ENCODE measurements at regions not wholly inside any gene's neighbourhood (a gene's known extent, or its start where the extent isn't known, plus 50 kb on each side); places are given as distances from the start of the nearest gene placed in this dataset.

DNA sequence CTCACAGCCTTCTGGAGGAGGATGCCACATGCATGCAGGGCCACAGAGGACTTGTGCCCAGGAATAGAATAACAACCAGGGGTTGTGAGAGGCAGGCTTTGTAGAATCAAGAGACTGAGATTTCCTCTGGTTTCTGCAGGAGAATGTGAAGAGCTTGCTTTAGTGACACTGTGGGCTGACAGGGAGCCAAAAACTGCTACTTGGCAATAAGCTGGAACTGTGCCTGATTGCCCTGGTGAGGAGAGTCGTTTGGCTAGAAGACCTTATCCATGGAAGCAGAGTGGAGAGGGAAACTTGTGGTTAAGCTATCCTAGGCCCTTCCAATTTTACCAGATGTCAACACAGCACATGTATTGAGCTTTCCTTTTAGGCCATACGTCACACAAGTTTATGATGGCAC is 902.1 kb downstream of the MRPL39 start (continued):
- TF ChIP-seq, protein P1, sequence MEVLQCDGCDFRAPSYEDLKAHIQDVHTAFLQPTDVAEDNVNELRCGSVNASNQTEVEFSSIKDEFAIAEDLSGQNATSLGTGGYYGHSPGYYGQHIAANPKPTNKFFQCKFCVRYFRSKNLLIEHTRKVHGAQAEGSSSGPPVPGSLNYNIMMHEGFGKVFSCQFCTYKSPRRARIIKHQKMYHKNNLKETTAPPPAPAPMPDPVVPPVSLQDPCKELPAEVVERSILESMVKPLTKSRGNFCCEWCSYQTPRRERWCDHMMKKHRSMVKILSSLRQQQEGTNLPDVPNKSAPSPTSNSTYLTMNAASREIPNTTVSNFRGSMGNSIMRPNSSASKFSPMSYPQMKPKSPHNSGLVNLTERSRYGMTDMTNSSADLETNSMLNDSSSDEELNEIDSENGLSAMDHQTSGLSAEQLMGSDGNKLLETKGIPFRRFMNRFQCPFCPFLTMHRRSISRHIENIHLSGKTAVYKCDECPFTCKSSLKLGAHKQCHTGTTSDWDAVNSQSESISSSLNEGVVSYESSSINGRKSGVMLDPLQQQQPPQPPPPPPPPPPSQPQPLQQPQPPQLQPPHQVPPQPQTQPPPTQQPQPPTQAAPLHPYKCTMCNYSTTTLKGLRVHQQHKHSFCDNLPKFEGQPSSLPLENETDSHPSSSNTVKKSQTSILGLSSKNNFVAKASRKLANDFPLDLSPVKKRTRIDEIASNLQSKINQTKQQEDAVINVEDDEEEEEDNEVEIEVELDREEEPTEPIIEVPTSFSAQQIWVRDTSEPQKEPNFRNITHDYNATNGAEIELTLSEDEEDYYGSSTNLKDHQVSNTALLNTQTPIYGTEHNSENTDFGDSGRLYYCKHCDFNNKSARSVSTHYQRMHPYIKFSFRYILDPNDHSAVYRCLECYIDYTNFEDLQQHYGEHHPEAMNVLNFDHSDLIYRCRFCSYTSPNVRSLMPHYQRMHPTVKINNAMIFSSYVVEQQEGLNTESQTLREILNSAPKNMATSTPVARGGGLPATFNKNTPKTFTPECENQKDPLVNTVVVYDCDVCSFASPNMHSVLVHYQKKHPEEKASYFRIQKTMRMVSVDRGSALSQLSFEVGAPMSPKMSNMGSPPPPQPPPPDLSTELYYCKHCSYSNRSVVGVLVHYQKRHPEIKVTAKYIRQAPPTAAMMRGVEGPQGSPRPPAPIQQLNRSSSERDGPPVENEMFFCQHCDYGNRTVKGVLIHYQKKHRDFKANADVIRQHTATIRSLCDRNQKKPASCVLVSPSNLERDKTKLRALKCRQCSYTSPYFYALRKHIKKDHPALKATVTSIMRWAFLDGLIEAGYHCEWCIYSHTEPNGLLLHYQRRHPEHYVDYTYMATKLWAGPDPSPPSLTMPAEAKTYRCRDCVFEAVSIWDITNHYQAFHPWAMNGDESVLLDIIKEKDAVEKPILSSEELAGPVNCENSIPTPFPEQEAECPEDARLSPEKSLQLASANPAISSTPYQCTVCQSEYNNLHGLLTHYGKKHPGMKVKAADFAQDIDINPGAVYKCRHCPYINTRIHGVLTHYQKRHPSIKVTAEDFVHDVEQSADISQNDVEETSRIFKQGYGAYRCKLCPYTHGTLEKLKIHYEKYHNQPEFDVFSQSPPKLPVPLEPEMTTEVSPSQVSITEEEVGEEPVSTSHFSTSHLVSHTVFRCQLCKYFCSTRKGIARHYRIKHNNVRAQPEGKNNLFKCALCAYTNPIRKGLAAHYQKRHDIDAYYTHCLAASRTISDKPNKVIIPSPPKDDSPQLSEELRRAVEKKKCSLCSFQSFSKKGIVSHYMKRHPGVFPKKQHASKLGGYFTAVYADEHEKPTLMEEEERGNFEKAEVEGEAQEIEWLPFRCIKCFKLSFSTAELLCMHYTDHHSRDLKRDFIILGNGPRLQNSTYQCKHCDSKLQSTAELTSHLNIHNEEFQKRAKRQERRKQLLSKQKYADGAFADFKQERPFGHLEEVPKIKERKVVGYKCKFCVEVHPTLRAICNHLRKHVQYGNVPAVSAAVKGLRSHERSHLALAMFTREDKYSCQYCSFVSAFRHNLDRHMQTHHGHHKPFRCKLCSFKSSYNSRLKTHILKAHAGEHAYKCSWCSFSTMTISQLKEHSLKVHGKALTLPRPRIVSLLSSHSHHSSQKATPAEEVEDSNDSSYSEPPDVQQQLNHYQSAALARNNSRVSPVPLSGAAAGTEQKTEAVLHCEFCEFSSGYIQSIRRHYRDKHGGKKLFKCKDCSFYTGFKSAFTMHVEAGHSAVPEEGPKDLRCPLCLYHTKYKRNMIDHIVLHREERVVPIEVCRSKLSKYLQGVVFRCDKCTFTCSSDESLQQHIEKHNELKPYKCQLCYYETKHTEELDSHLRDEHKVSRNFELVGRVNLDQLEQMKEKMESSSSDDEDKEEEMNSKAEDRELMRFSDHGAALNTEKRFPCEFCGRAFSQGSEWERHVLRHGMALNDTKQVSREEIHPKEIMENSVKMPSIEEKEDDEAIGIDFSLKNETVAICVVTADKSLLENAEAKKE (CRISPR knock-in tag; IDR thresholded peaks at IDR 0.05) = no peak
- TF ChIP-seq EZH2phosphoT487 (IDR thresholded peaks at IDR 0.05; ENCODE audit: unreplicated experiment) (no peak), ZNF331 (CRISPR knock-in tag; IDR thresholded peaks at IDR 0.05; ENCODE audit: low read depth) (no peak), ZNF114 (CRISPR knock-in tag; IDR thresholded peaks at IDR 0.05) (no peak), STAT1 (IDR thresholded peaks at IDR 0.05; ENCODE audit: unreplicated experiment) (no peak), CTCF (conservative IDR thresholded peaks at IDR 0.05; ENCODE audit: low read depth in 2 of 2) (no peak), JUNB (IDR thresholded peaks at IDR 0.05; ENCODE audit: unreplicated experiment) (no peak), POLR2AphosphoS5 (IDR thresholded peaks at IDR 0.05; ENCODE audit: low read depth) (no peak), CREB1 (CRISPR knock-in tag; IDR thresholded peaks at IDR 0.05; ENCODE audit: low read depth) (no peak)

GRCh38 chr21:24693779-24694178 is 913.5 kb downstream of the MRPL39 start:
- no peaks in the 10 kb centered on the region for H3K27me3 ChIP-seq (ENCODE audit: insufficient read depth)
- H3K9me2 ChIP-seq (ENCODE audit: insufficient read depth) = no peaks in the 10 kb centered on the region
- no peak for ATAC-seq
- no peak for TF ChIP-seq ZNF331 (CRISPR knock-in tag; IDR thresholded peaks at IDR 0.05; ENCODE audit: low read depth)
- TF ChIP-seq, protein P2, sequence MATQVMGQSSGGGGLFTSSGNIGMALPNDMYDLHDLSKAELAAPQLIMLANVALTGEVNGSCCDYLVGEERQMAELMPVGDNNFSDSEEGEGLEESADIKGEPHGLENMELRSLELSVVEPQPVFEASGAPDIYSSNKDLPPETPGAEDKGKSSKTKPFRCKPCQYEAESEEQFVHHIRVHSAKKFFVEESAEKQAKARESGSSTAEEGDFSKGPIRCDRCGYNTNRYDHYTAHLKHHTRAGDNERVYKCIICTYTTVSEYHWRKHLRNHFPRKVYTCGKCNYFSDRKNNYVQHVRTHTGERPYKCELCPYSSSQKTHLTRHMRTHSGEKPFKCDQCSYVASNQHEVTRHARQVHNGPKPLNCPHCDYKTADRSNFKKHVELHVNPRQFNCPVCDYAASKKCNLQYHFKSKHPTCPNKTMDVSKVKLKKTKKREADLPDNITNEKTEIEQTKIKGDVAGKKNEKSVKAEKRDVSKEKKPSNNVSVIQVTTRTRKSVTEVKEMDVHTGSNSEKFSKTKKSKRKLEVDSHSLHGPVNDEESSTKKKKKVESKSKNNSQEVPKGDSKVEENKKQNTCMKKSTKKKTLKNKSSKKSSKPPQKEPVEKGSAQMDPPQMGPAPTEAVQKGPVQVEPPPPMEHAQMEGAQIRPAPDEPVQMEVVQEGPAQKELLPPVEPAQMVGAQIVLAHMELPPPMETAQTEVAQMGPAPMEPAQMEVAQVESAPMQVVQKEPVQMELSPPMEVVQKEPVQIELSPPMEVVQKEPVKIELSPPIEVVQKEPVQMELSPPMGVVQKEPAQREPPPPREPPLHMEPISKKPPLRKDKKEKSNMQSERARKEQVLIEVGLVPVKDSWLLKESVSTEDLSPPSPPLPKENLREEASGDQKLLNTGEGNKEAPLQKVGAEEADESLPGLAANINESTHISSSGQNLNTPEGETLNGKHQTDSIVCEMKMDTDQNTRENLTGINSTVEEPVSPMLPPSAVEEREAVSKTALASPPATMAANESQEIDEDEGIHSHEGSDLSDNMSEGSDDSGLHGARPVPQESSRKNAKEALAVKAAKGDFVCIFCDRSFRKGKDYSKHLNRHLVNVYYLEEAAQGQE (IDR thresholded peaks at IDR 0.05; ENCODE audit: unreplicated experiment) = no peak
- no peak for TF ChIP-seq EZH2phosphoT487 (IDR thresholded peaks at IDR 0.05; ENCODE audit: unreplicated experiment)
- no peak overlapping the region for H3K4me3 ChIP-seq
- Mint-ChIP-seq H3K9me3 (peaks cover 71% of the 10 kb centered on the region), H3K4me3 (no peak overlapping the region), H3K4me1 (peaks cover 4% of the 10 kb centered on the region; the same call in 2 of the 3 replicates), H3K27me3 (ENCODE audit: insufficient read depth, low read depth, poor library complexity) (no peaks in the 10 kb centered on the region), H3K27ac (no peak overlapping the region), H3K36me3 (ENCODE audit: low read depth) (peaks cover 4% of the 10 kb centered on the region; the same call in 2 of the 3 replicates)
- H4K20me1 ChIP-seq (replicated peaks; ENCODE audit: insufficient read depth) = no peaks in the 10 kb centered on the region
- DNase-seq (ENCODE audit: low spot score) = no peak
- no peak overlapping the region for H3K4me2 ChIP-seq
- no peaks in the 10 kb centered on the region for H3K79me2 ChIP-seq (replicated peaks; ENCODE audit: insufficient read depth)
- no peak overlapping the region for H3K27ac ChIP-seq (ENCODE audit: low read depth)
- H2AFZ ChIP-seq = no peak overlapping the region
- no peaks in the 10 kb centered on the region for H3K36me3 ChIP-seq (ENCODE audit: insufficient read depth)
- no peaks in the 10 kb centered on the region for H3F3A ChIP-seq (replicated peaks; ENCODE audit: low read depth)
- H3K4me1 ChIP-seq (ENCODE audit: insufficient read depth) = no peaks in the 10 kb centered on the region

Data from GM23338 (cell line).